Stimulated activated naive CD8-positive, alpha-beta T cell treated with anti-CD3 and anti-CD28 coated beads, Interleukin-15, Interleukin-2, amounts not matched to agents 100 ng/mL and 50 ng/mL, for 24 hours (primary cell): ENCODE measurements at regions not wholly inside any gene's neighbourhood (a gene's known extent, or its start where the extent isn't known, plus 50 kb on each side); places are given as distances from the start of the nearest gene placed in this dataset.
"Not testable (repeated sequence)": the region's sequence is repeated elsewhere in the genome, so short reads cannot be mapped to it uniquely, and the experiment has no call there.

Source experiments
- H3K27ac Mint-ChIP-seq: one replicate; pipeline ENCODE4 v1.8.0; 2021; ENCODE audit warnings: mild to moderate bottlenecking, mixed read lengths
- H3K27me3 Mint-ChIP-seq: one replicate; pipeline ENCODE4 v1.8.0; 2021; ENCODE audit warnings: mixed read lengths
- H3K36me3 Mint-ChIP-seq: one replicate; pipeline ENCODE4 v1.8.0; 2021; ENCODE audit warnings: low read depth, mixed read lengths
- H3K4me1 Mint-ChIP-seq: one replicate; pipeline ENCODE4 v1.8.0; 2021; ENCODE audit warnings: low read depth, mixed read lengths
- H3K4me3 Mint-ChIP-seq: one replicate; pipeline ENCODE4 v1.8.0; 2021; ENCODE audit warnings: mild to moderate bottlenecking, mixed read lengths
- H3K9me3 Mint-ChIP-seq: one replicate; pipeline ENCODE4 v1.8.0; 2021; ENCODE audit warnings: mixed read lengths

- Mint-ChIP-seq H3K9me3 (peaks cover 4% of the 10 kb centered on the region), H3K36me3 (no peaks in the 10 kb centered on the region), H3K27me3 (peaks cover 8% of the 10 kb centered on the region), H3K4me1 (no peaks in the 10 kb centered on the region), H3K27ac (no peak overlapping the region), H3K4me3 (no peak overlapping the region)
These were observed 512.0 kb downstream of the KIF20B start for GRCh38 chr10:90213346-90213745.

- Mint-ChIP-seq H3K27me3 (peaks cover 23% of the 10 kb centered on the region), H3K9me3 (peaks cover 4% of the 10 kb centered on the region), H3K27ac (no peak overlapping the region), H3K4me3 (no peak overlapping the region), H3K4me1 (no peaks in the 10 kb centered on the region), H3K36me3 (no peaks in the 10 kb centered on the region)
These were observed 517.5 kb downstream of the KIF20B start for GRCh38 chr10:90218846-90219245.

- no peaks in the 10 kb centered on the region for H3K9me3 Mint-ChIP-seq
- no peak overlapping the region for H3K4me3 Mint-ChIP-seq
- H3K36me3 Mint-ChIP-seq = no peaks in the 10 kb centered on the region
- H3K27me3 Mint-ChIP-seq = peaks cover 25% of the 10 kb centered on the region
- peaks cover 10% of the 10 kb centered on the region for H3K4me1 Mint-ChIP-seq
- H3K27ac Mint-ChIP-seq = no peak overlapping the region
These were observed 521.0 kb downstream of the KIF20B start for GRCh38 chr10:90222372-90222771.

- Mint-ChIP-seq H3K4me3 (no peak overlapping the region), H3K27me3 (peaks cover 22% of the 10 kb centered on the region), H3K27ac (no peak overlapping the region), H3K9me3 (peaks cover 2% of the 10 kb centered on the region), H3K36me3 (no peaks in the 10 kb centered on the region), H3K4me1 (peaks cover 14% of the 10 kb centered on the region)
These were observed 521.5 kb downstream of the KIF20B start for GRCh38 chr10:90222939-90223338.

GRCh38 chr10:90224791-90225566, 523.6 kb downstream of the KIF20B start:
- Mint-ChIP-seq H3K36me3 (peaks cover 3% of the 10 kb centered on the region), H3K27ac (no peak overlapping the region), H3K4me1 (peaks cover 17% of the 10 kb centered on the region), H3K27me3 (peaks cover 24% of the 10 kb centered on the region), H3K4me3 (no peak overlapping the region), H3K9me3 (peaks cover 7% of the 10 kb centered on the region)

GRCh38 chr10:90226517-90226916, 525.1 kb downstream of the KIF20B start:
- peaks cover 16% of the 10 kb centered on the region for H3K9me3 Mint-ChIP-seq
- no peak overlapping the region for H3K4me3 Mint-ChIP-seq
- peaks cover 3% of the 10 kb centered on the region for H3K36me3 Mint-ChIP-seq
- H3K27ac Mint-ChIP-seq = no peak overlapping the region
- peaks cover 17% of the 10 kb centered on the region for H3K4me1 Mint-ChIP-seq
- peaks cover 30% of the 10 kb centered on the region for H3K27me3 Mint-ChIP-seq

- Mint-ChIP-seq H3K4me3 (peak overlapping the region; percentile 18), H3K36me3 (peaks cover 3% of the 10 kb centered on the region), H3K27ac (peak overlapping the region; percentile 70), H3K9me3 (peaks cover 16% of the 10 kb centered on the region), H3K4me1 (peaks cover 17% of the 10 kb centered on the region), H3K27me3 (peaks cover 35% of the 10 kb centered on the region)
These were observed 525.8 kb downstream of the KIF20B start for GRCh38 chr10:90227217-90227656.

GRCh38 chr10:90227786-90228185, 526.4 kb downstream of the KIF20B start:
- peak overlapping the region; percentile 32 for H3K27ac Mint-ChIP-seq
- H3K9me3 Mint-ChIP-seq = peaks cover 16% of the 10 kb centered on the region
- no peak overlapping the region for H3K4me3 Mint-ChIP-seq
- peaks cover 17% of the 10 kb centered on the region for H3K4me1 Mint-ChIP-seq
- H3K27me3 Mint-ChIP-seq = peaks cover 35% of the 10 kb centered on the region
- H3K36me3 Mint-ChIP-seq = peaks cover 3% of the 10 kb centered on the region

- H3K36me3 Mint-ChIP-seq = peaks cover 3% of the 10 kb centered on the region
- H3K4me3 Mint-ChIP-seq = no peak overlapping the region
- H3K9me3 Mint-ChIP-seq = peaks cover 20% of the 10 kb centered on the region
- H3K27me3 Mint-ChIP-seq = peaks cover 28% of the 10 kb centered on the region
- peaks cover 17% of the 10 kb centered on the region for H3K4me1 Mint-ChIP-seq
- no peak overlapping the region for H3K27ac Mint-ChIP-seq
These were observed 528.1 kb downstream of the KIF20B start for GRCh38 chr10:90229486-90229885.

- peaks cover 35% of the 10 kb centered on the region for H3K27me3 Mint-ChIP-seq
- not testable (repeated sequence) for H3K4me3 Mint-ChIP-seq, H3K36me3 Mint-ChIP-seq, H3K4me1 Mint-ChIP-seq, H3K27ac Mint-ChIP-seq
- H3K9me3 Mint-ChIP-seq = peaks cover 27% of the 10 kb centered on the region
These were observed 532.4 kb downstream of the KIF20B start for GRCh38 chr10:90233805-90234204.

GRCh38 chr10:90245623-90246022, 544.2 kb downstream of the KIF20B start:
- H3K4me1 Mint-ChIP-seq = no peaks in the 10 kb centered on the region
- H3K4me3 Mint-ChIP-seq = no peak overlapping the region
- no peaks in the 10 kb centered on the region for H3K36me3 Mint-ChIP-seq
- H3K9me3 Mint-ChIP-seq = no peaks in the 10 kb centered on the region
- H3K27ac Mint-ChIP-seq = no peak overlapping the region
- no peaks in the 10 kb centered on the region for H3K27me3 Mint-ChIP-seq

GRCh38 chr10:90250784-90251183, 549.4 kb downstream of the KIF20B start:
- not testable (repeated sequence) for H3K9me3 Mint-ChIP-seq, H3K27ac Mint-ChIP-seq, H3K27me3 Mint-ChIP-seq, H3K4me1 Mint-ChIP-seq, H3K36me3 Mint-ChIP-seq, H3K4me3 Mint-ChIP-seq

- Mint-ChIP-seq H3K4me3 (no peak overlapping the region), H3K36me3 (no peaks in the 10 kb centered on the region), H3K4me1 (no peaks in the 10 kb centered on the region), H3K27ac (no peak overlapping the region), H3K27me3 (no peaks in the 10 kb centered on the region), H3K9me3 (no peaks in the 10 kb centered on the region)
These were observed 568.3 kb downstream of the KIF20B start for GRCh38 chr10:90269699-90270098.

- H3K4me1 Mint-ChIP-seq = no peaks in the 10 kb centered on the region
- no peaks in the 10 kb centered on the region for H3K36me3 Mint-ChIP-seq
- H3K9me3 Mint-ChIP-seq = no peaks in the 10 kb centered on the region
- no peak overlapping the region for H3K4me3 Mint-ChIP-seq
- no peak overlapping the region for H3K27ac Mint-ChIP-seq
- H3K27me3 Mint-ChIP-seq = no peaks in the 10 kb centered on the region
These were observed 573.5 kb downstream of the KIF20B start for GRCh38 chr10:90274721-90275468.

GRCh38 chr10:90276894-90277475, 575.6 kb downstream of the KIF20B start:
- no peaks in the 10 kb centered on the region for H3K27me3 Mint-ChIP-seq
- H3K9me3 Mint-ChIP-seq = no peaks in the 10 kb centered on the region
- H3K4me3 Mint-ChIP-seq = no peak overlapping the region
- H3K36me3 Mint-ChIP-seq = no peaks in the 10 kb centered on the region
- no peak overlapping the region for H3K27ac Mint-ChIP-seq
- H3K4me1 Mint-ChIP-seq = no peaks in the 10 kb centered on the region
